Neural crest cell (in vitro differentiated cells): ENCODE measurements at regions not wholly inside any gene's neighbourhood (a gene's known extent, or its start where the extent isn't known, plus 50 kb on each side); places are given as distances from the start of the nearest gene placed in this dataset.

Source experiments
- DNase-seq: peaks from one replicate; pipeline ENCODE4 v3.0.0; 2021; ENCODE audit warnings: low read depth, mixed read lengths, low spot score
- H3K27ac Mint-ChIP-seq: one replicate; pipeline ENCODE4 v1.8.0; 2021; ENCODE audit warnings: mild to moderate bottlenecking, mixed read lengths; ENCODE audit not compliant: unreplicated experiment
- H3K27me3 Mint-ChIP-seq: 2 replicates; pipeline ENCODE4 v1.8.0; 2021; ENCODE audit warnings: low read depth, mild to moderate bottlenecking, mixed read lengths
- H3K36me3 Mint-ChIP-seq: 2 replicates; pipeline ENCODE4 v1.8.0; 2021; ENCODE audit warnings: low read depth, mild to moderate bottlenecking, mixed read lengths
- H3K4me1 Mint-ChIP-seq: 2 replicates; pipeline ENCODE4 v1.8.0; 2021; ENCODE audit warnings: mixed read lengths
- H3K4me3 Mint-ChIP-seq: one replicate; pipeline ENCODE4 v1.8.0; 2021; ENCODE audit warnings: mild to moderate bottlenecking, mixed read lengths
- H3K9me3 Mint-ChIP-seq: 2 replicates; pipeline ENCODE4 v1.8.0; 2021; ENCODE audit warnings: mixed read lengths
- CTCF ChIP-seq: fragments of 200-600 bp; sonication (generic); conservative IDR thresholded peaks from 2 replicates; pipeline ENCODE4 v1.5.0; 2021; ENCODE audit warnings: antibody characterized with exemption, mild to moderate bottlenecking

DNA sequence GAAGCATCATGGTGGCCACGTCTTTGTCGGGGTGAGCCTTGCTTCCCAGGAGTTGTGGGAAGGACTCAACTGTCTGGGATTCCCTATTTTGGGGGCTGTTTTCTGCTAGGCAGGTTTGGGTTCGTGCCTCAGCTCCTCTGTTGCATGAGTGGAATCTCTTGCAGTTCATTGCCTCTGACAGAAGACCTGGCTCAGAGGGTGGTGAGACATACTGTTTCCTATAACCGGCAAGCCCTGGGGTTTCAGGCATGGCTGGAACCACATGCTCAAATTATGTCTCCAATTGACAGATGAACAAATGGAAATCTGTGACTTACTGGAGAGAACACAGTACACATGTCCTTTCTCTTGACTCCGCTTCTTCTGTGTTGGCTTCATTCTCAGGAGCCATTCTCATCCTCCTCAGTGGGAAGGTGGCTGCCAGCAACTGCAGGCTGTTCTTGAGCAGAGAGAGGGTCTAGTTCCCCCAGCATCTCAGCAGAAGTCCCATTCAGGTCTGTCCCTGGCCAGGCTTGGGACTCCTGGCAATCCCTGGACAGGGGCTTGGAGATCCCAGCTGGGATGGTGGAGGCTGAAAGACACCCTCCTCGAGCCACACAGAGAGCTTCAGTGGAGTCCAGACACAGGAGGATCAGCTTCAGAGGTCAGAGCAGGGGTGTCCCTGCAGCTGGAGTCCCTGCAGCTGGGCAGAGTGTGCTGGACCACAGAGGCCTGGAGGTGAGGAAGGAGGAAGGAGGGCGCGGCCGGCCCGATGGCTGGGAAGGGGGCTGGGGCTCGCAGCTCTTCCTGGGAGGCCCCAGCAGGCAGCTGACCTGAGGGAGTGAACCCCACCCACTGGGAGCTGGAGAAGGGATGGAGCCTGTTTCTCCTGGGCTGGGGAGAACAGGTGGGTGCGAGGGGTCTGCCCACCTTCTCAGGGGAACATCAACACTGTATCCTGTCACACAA, 97.6 kb downstream of the LSM3 start:
- no peak for TF ChIP-seq CTCF
- DNase-seq = no peak
- Mint-ChIP-seq H3K4me1 (peaks cover 5% of the 10 kb centered on the region), H3K27ac (no peak overlapping the region), H3K27me3 (no peaks in the 10 kb centered on the region), H3K4me3 (no peak overlapping the region), H3K9me3 (no peaks in the 10 kb centered on the region), H3K36me3 (no peaks in the 10 kb centered on the region)

GRCh38 chr3:14277557-14277956, 98.9 kb downstream of the LSM3 start:
- Mint-ChIP-seq H3K27me3 (no peaks in the 10 kb centered on the region), H3K36me3 (no peaks in the 10 kb centered on the region), H3K4me3 (no peak overlapping the region), H3K4me1 (peaks cover 5% of the 10 kb centered on the region), H3K27ac (peak overlapping the region; percentile 47), H3K9me3 (no peaks in the 10 kb centered on the region)
- TF ChIP-seq CTCF = no peak
- DNase-seq = no peak

DNA sequence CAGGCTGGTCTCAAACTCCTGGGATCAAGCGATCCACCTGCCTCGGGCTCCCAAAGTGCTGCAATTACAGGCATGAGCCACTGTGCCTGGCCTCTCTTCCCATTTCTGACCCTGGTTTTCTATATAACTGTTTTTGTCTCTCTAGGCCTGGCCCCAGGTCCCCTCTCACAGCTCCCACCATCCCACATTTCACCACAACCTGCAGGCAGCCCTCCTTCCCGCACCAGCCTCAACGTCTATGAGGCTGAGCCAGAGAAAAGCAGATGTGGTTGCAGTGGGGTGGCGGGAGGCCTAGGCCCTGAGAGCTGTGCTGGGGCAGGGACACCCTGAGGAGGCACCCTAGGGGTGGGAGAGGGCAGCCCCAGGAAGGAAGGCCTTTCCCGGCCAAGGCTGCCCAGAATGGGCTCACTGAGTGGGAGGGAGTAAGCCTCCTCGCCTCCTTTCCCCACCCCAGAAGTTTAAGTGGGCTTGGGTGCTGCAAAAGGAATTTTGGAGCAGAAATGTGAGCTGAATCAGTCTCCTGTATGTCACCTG, 99.7 kb downstream of the LSM3 start:
- Mint-ChIP-seq H3K36me3 (no peaks in the 10 kb centered on the region), H3K27ac (peak overlapping the region; percentile 50), H3K4me3 (no peak overlapping the region), H3K9me3 (no peaks in the 10 kb centered on the region), H3K27me3 (no peaks in the 10 kb centered on the region), H3K4me1 (peaks cover 5% of the 10 kb centered on the region)
- TF ChIP-seq CTCF = no peak
- DNase-seq = no peak

GRCh38 chr3:14278799-14279625, 100.4 kb downstream of the LSM3 start:
- no peak for TF ChIP-seq CTCF
- Mint-ChIP-seq H3K4me1 (peaks cover 5% of the 10 kb centered on the region), H3K27ac (peak overlapping the region; percentile 50), H3K4me3 (no peak overlapping the region), H3K36me3 (no peaks in the 10 kb centered on the region), H3K9me3 (no peaks in the 10 kb centered on the region), H3K27me3 (no peaks in the 10 kb centered on the region)
- no peak for DNase-seq

DNA sequence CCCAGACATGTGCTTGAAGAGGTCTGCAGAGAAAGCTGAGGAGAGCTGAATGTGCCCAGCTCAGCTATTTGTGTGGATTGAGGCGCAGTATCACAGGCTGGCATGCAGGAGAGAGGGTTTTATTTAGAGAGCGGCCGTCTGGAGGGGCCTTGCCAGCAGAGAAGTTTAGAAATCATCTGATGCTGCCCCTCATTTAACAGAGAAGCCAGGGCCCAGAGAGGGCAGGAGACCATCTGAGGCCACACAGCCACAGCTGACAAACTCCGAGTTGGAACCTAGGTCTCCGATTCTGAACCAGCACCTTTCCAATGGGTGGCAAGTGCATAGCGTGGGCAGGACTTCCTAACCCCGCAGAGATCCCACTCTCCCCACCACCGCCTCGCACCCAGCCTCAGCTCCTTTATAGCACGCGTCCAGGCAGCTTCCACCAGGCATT, 101.0 kb downstream of the LSM3 start:
- Mint-ChIP-seq H3K27ac (no peak overlapping the region), H3K4me3 (no peak overlapping the region), H3K27me3 (no peaks in the 10 kb centered on the region), H3K36me3 (no peaks in the 10 kb centered on the region), H3K4me1 (peaks cover 5% of the 10 kb centered on the region), H3K9me3 (no peaks in the 10 kb centered on the region)
- TF ChIP-seq CTCF = no peak
- no peak for DNase-seq
